C4-2B (cell line): ENCODE measurements at regions not wholly inside any gene's neighbourhood (a gene's known extent, or its start where the extent isn't known, plus 50 kb on each side); places are given as distances from the start of the nearest gene placed in this dataset.

Experiments
- CTCF ChIP-seq: fragments of 450-650 bp; conservative IDR thresholded peaks from 2 replicates; pipeline ENCODE4 v1.5.1; 2017; ENCODE audit warnings: mild to moderate bottlenecking
- ZFX ChIP-seq: fragments of 450-650 bp; IDR thresholded peaks from 2 replicates; pipeline ENCODE4 v1.6.1; 2017

GRCh38 chr9:108413809-108414208, 442.0 kb downstream of the ACTL7B start:
- TF ChIP-seq CTCF: no peak
- TF ChIP-seq ZFX: no peak
